GM23248 (cell line): ENCODE measurements at regions not wholly inside any gene's neighbourhood (a gene's known extent, or its start where the extent isn't known, plus 50 kb on each side); places are given as distances from the start of the nearest gene placed in this dataset.

Experiments used
- EZH2 ChIP-seq: fragments of 200-600 bp; sonication (generic); IDR thresholded peaks from 2 replicates; pipeline ENCODE4 v1.6.1; 2018; ENCODE audit warnings: antibody characterized with exemption, mild to moderate bottlenecking; ENCODE audit not compliant: insufficient read depth, poor library complexity, severe bottlenecking
- EZH2phosphoT487 ChIP-seq: fragments of 200-600 bp; sonication (generic); IDR thresholded peaks from 2 replicates; pipeline ENCODE4 v1.6.1; 2018; ENCODE audit warnings: antibody characterized with exemption, moderate library complexity, mild to moderate bottlenecking, low read depth; ENCODE audit not compliant: insufficient read depth

GRCh38 chr12:111308473-111308872, 60.4 kb downstream of the PHETA1 start:
- TF ChIP-seq EZH2 = no peak
- TF ChIP-seq EZH2phosphoT487 = no peak
